K562 (cell line): ENCODE measurements at regions not wholly inside any gene's neighbourhood (a gene's known extent, or its start where the extent isn't known, plus 50 kb on each side); places are given as distances from the start of the nearest gene placed in this dataset.

Experiments
- MYC ChIP-seq, 2 experiments: fragments of 250-450 bp in 1 of 2; sonication (Bioruptor Pico) in 1 of 2; IDR thresholded peaks; 2 replicates each; pipeline versions ENCODE4 v1.5.1 to v1.6.1; 2012 to 2021; ENCODE audit warnings: low read depth in 2 of 2, borderline replicate concordance in 1 of 2, improper control_type of control experiment in 1 of 2, low read length in 1 of 2, mild to moderate bottlenecking in 1 of 2, moderate library complexity in 1 of 2
- TF ChIP-seq, protein P1 (sequence below), 3 experiments: fragments of 200-800 bp in 1 of 3; sonication (Bioruptor generic) in 1 of 3; sonication (generic) in 1 of 3; formaldehyde crosslinking in 1 of 3; IDR thresholded peaks; 2 replicates each; pipeline versions ENCODE4 v1.6.1 to v1.8.0; 2016 to 2022; ENCODE audit warnings: mild to moderate bottlenecking in 2 of 3, missing compliant biosample characterization in 2 of 3, missing genetic modification characterization in 2 of 3, missing genetic modification reagents in 1 of 3

DNA sequence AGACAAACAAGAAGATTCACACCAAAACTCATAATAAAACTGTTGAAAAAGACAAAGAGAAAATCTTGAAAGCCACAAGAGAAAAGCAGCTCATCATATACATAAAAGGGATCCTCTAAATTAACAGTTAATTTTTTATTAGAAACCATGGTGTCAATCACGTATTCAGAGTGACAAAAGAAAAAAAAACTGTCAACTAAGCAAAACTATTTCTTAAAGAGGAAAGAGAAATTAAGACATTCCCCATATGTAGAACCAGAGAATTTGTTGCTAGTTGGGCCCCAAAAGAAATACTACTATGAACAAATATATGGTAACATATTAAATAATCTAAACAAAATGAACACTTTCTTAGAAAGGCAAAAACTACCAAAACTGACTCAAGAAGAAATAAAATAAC is 74.3 kb upstream of the TENT5A start:
- TF ChIP-seq, protein P1, sequence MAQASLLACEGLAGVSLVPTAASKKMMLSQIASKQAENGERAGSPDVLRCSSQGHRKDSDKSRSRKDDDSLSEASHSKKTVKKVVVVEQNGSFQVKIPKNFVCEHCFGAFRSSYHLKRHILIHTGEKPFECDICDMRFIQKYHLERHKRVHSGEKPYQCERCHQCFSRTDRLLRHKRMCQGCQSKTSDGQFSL (CRISPR knock-in tag; IDR thresholded peaks at IDR 0.05): no peak
- TF ChIP-seq, protein P1 (tag; IDR thresholded peaks at IDR 0.05): no peak
- no peak for TF ChIP-seq MYC (IDR thresholded peaks at IDR 0.05; ENCODE audit: low read depth, low read length)
- TF ChIP-seq MYC (CRISPR knock-in tag; IDR thresholded peaks at IDR 0.05; ENCODE audit: borderline replicate concordance, low read depth): no peak
